WTC11 (cell line): ENCODE measurements at regions not wholly inside any gene's neighbourhood (a gene's known extent, or its start where the extent isn't known, plus 50 kb on each side); places are given as distances from the start of the nearest gene placed in this dataset.
"Not testable (repeated sequence)": the region's sequence is repeated elsewhere in the genome, so short reads cannot be mapped to it uniquely, and the experiment has no call there.

ENCODE experiments used
- ATAC-seq: fragments of 200-7000 bp; cut with Tn5 transposase; 2 replicates; pipeline ENCODE4 v1.10.0; 2021; ENCODE audit warnings: mild to moderate bottlenecking, moderate library complexity
- CTCF ChIA-PET: fragments of 300-600 bp; sonication (Branson Sonifier 250); formaldehyde crosslinking; loops from one replicate; lab custom pipeline; 2021; ENCODE audit warnings: antibody characterized with exemption; lab: Charles Lee
- POLR2A ChIA-PET: fragments of 350-600 bp; sonication (Branson Sonifier 250); formaldehyde crosslinking; loops from one replicate; lab custom pipeline; 2021; ENCODE audit warnings: antibody characterized with exemption; lab: Charles Lee
- DNase-seq: peaks from one replicate; pipeline ENCODE4 v3.0.0; 2021; ENCODE audit warnings: low spot score
- H3K27ac Mint-ChIP-seq: 2 replicates; pipeline ENCODE4 v1.8.0; 2021; ENCODE audit warnings: mixed read lengths
- H3K27me3 Mint-ChIP-seq: 2 replicates; pipeline ENCODE4 v1.8.0; 2021; ENCODE audit warnings: low read depth, mild to moderate bottlenecking, moderate library complexity, mixed read lengths
- H3K36me3 Mint-ChIP-seq: 2 replicates; pipeline ENCODE4 v1.8.0; 2021; ENCODE audit warnings: mixed read lengths
- H3K4me1 Mint-ChIP-seq: 2 replicates; pipeline ENCODE4 v1.8.0; 2022; ENCODE audit warnings: mixed read lengths
- H3K4me3 Mint-ChIP-seq: 2 replicates; pipeline ENCODE4 v1.8.0; 2021; ENCODE audit warnings: mild to moderate bottlenecking, moderate library complexity, mixed read lengths
- H3K9me3 Mint-ChIP-seq: 2 replicates; pipeline ENCODE4 v1.8.0; 2021; ENCODE audit warnings: mixed read lengths
- ARID4B ChIP-seq: sonication (generic); formaldehyde crosslinking; IDR thresholded peaks from 2 replicates; pipeline ENCODE4 v1.8.0; 2023; ENCODE audit warnings: missing genetic modification reagents, mild to moderate bottlenecking, borderline replicate concordance
- ATF2 ChIP-seq: sonication (generic); formaldehyde crosslinking; IDR thresholded peaks from 2 replicates; pipeline ENCODE4 v1.8.1; 2022; ENCODE audit warnings: low read depth, missing genetic modification reagents, borderline replicate concordance
- CDX4 ChIP-seq: fragments of 250-450 bp; sonication (Bioruptor Pico); IDR thresholded peaks from 2 replicates; pipeline ENCODE4 v1.9.0; 2021; ENCODE audit warnings: moderate library complexity, mild to moderate bottlenecking, inconsistent platforms, borderline replicate concordance
- CREB1 ChIP-seq: sonication (generic); formaldehyde crosslinking; IDR thresholded peaks from 2 replicates; pipeline ENCODE4 v1.8.0; 2023; ENCODE audit warnings: mild to moderate bottlenecking, missing genetic modification reagents
- E2F5 ChIP-seq: sonication (generic); formaldehyde crosslinking; IDR thresholded peaks from 2 replicates; pipeline ENCODE4 v1.8.1; 2022; ENCODE audit warnings: mild to moderate bottlenecking, moderate library complexity, missing genetic modification reagents
- FOXP1 ChIP-seq: sonication (generic); formaldehyde crosslinking; IDR thresholded peaks from 2 replicates; pipeline ENCODE4 v1.8.0; 2022; ENCODE audit warnings: missing genetic modification reagents, mild to moderate bottlenecking, moderate library complexity, borderline replicate concordance
- GABPB1 ChIP-seq: sonication (generic); formaldehyde crosslinking; IDR thresholded peaks from 2 replicates; pipeline ENCODE4 v1.8.1; 2023; ENCODE audit warnings: mild to moderate bottlenecking, missing genetic modification reagents
- GRHL2 ChIP-seq: fragments of 250-450 bp; sonication (Bioruptor Pico); IDR thresholded peaks from 2 replicates; pipeline ENCODE4 v1.8.0; 2022; ENCODE audit warnings: mild to moderate bottlenecking, moderate library complexity; ENCODE audit not compliant: insufficient replicate concordance, severe bottlenecking
- JUN ChIP-seq: sonication (generic); formaldehyde crosslinking; IDR thresholded peaks from 2 replicates; pipeline ENCODE4 v1.8.0; 2023; ENCODE audit warnings: mild to moderate bottlenecking, missing genetic modification reagents
- MLX ChIP-seq: sonication (generic); formaldehyde crosslinking; IDR thresholded peaks from 2 replicates; pipeline ENCODE4 v1.8.1; 2023; ENCODE audit warnings: mild to moderate bottlenecking, missing genetic modification reagents, moderate library complexity
- MYBL2 ChIP-seq: sonication (generic); formaldehyde crosslinking; IDR thresholded peaks from 2 replicates; pipeline ENCODE4 v1.8.1; 2023; ENCODE audit warnings: mild to moderate bottlenecking, moderate library complexity, missing genetic modification reagents
- NFATC4 ChIP-seq: fragments of 250-450 bp; sonication (Bioruptor Pico); IDR thresholded peaks from 2 replicates; pipeline ENCODE4 v1.9.0; 2021; ENCODE audit warnings: mild to moderate bottlenecking
- RORB ChIP-seq: fragments of 250-450 bp; sonication (Bioruptor Pico); IDR thresholded peaks from 2 replicates; pipeline ENCODE4 v1.9.0; 2021; ENCODE audit warnings: mild to moderate bottlenecking
- SMAD3 ChIP-seq: sonication (generic); formaldehyde crosslinking; IDR thresholded peaks from 2 replicates; pipeline ENCODE4 v1.8.0; 2022; ENCODE audit warnings: missing genetic modification reagents, mild to moderate bottlenecking, borderline replicate concordance
- SP1 ChIP-seq: sonication (generic); formaldehyde crosslinking; conservative IDR thresholded peaks from 2 replicates; pipeline ENCODE4 v1.8.1; 2022; ENCODE audit warnings: missing genetic modification reagents
- ZBTB21 ChIP-seq: sonication (generic); formaldehyde crosslinking; IDR thresholded peaks from 2 replicates; pipeline ENCODE4 v1.8.1; 2023; ENCODE audit warnings: mild to moderate bottlenecking, missing genetic modification reagents, borderline replicate concordance
- ZBTB43 ChIP-seq: sonication (generic); formaldehyde crosslinking; IDR thresholded peaks from 2 replicates; pipeline ENCODE4 v1.8.1; 2023; ENCODE audit warnings: mild to moderate bottlenecking, missing genetic modification reagents
- ZNF317 ChIP-seq: sonication (generic); formaldehyde crosslinking; IDR thresholded peaks from 2 replicates; pipeline ENCODE4 v1.8.1; 2023; ENCODE audit warnings: low read depth, mild to moderate bottlenecking, moderate library complexity, missing genetic modification reagents, borderline replicate concordance
- ZNF396 ChIP-seq: fragments of 250-450 bp; sonication (Bioruptor Pico); IDR thresholded peaks from 2 replicates; pipeline ENCODE4 v1.8.0; 2021; ENCODE audit warnings: mild to moderate bottlenecking, moderate library complexity, borderline replicate concordance
- ZNF416 ChIP-seq: fragments of 250-450 bp; sonication (Bioruptor Pico); IDR thresholded peaks from 2 replicates; pipeline ENCODE4 v1.9.0; 2021; ENCODE audit warnings: mild to moderate bottlenecking, inconsistent platforms
- ZNF425 ChIP-seq: fragments of 250-450 bp; sonication (Bioruptor Pico); conservative IDR thresholded peaks from 2 replicates; pipeline ENCODE4 v1.9.0; 2021; ENCODE audit warnings: mild to moderate bottlenecking
- ZNF671 ChIP-seq: fragments of 250-450 bp; sonication (Bioruptor Pico); IDR thresholded peaks from 2 replicates; pipeline ENCODE4 v1.8.0; 2021; ENCODE audit warnings: mild to moderate bottlenecking

GRCh38 chr2:144619760-144620159 is 99.8 kb upstream of the ZEB2 start (continued):
- TF ChIP-seq ZBTB43 (CRISPR knock-in tag) (no peak), ZNF317 (CRISPR knock-in tag) (no peak), ZNF425 (CRISPR knock-in tag) (no peak), GRHL2 (no peak)

- H3K36me3 Mint-ChIP-seq, H3K4me3 Mint-ChIP-seq, POLR2A ChIA-PET, ATAC-seq, H3K27ac Mint-ChIP-seq, H3K27me3 Mint-ChIP-seq, CTCF ChIA-PET, DNase-seq: not testable (repeated sequence)
- H3K9me3 Mint-ChIP-seq: peaks cover 24% of the 10 kb centered on the region
- H3K4me1 Mint-ChIP-seq: peaks cover 11% of the 10 kb centered on the region
Observed at GRCh38 chr2:144617171-144617570, 97.3 kb upstream of the ZEB2 start.

GRCh38 chr2:144615866-144616565 is 96.1 kb upstream of the ZEB2 start:
- POLR2A ChIA-PET: no interaction called here
- Mint-ChIP-seq H3K36me3 (no peaks in the 10 kb centered on the region; the same call in 1 of the 2 replicates), H3K9me3 (peaks cover 16% of the 10 kb centered on the region), H3K27ac (no peak overlapping the region), H3K4me1 (peaks cover 11% of the 10 kb centered on the region), H3K27me3 (no peaks in the 10 kb centered on the region), H3K4me3 (no peak overlapping the region)
- ATAC-seq (no peak), DNase-seq (no peak)
- CTCF ChIA-PET: no interaction called here
- TF ChIP-seq CDX4 (CRISPR knock-in tag): no peak
- no peak for TF ChIP-seq SP1 (CRISPR knock-in tag)
- no peak for TF ChIP-seq GABPB1 (CRISPR knock-in tag)
- no peak for TF ChIP-seq ATF2 (CRISPR knock-in tag)
- TF ChIP-seq FOXP1: no peak
- TF ChIP-seq ARID4B: no peak
- no peak for TF ChIP-seq ZBTB21 (CRISPR knock-in tag)
- no peak for TF ChIP-seq JUN (CRISPR knock-in tag)
- TF ChIP-seq ZNF317 (CRISPR knock-in tag): no peak
- no peak for TF ChIP-seq MLX (CRISPR knock-in tag)
- no peak for TF ChIP-seq ZNF416 (CRISPR knock-in tag)
- no peak for TF ChIP-seq E2F5 (CRISPR knock-in tag)
- no peak for TF ChIP-seq MYBL2 (CRISPR knock-in tag)
- no peak for TF ChIP-seq RORB (CRISPR knock-in tag)
- no peak for TF ChIP-seq ZNF396
- TF ChIP-seq SMAD3 (CRISPR knock-in tag): no peak
- no peak for TF ChIP-seq CREB1 (CRISPR knock-in tag)
- TF ChIP-seq NFATC4 (CRISPR knock-in tag): no peak
- TF ChIP-seq ZNF671: no peak
